ENCODE measurements at regions not wholly inside any gene's neighbourhood (a gene's known extent, or its start where the extent isn't known, plus 50 kb on each side); places are given as distances from the start of the nearest gene placed in this dataset.

DNA sequence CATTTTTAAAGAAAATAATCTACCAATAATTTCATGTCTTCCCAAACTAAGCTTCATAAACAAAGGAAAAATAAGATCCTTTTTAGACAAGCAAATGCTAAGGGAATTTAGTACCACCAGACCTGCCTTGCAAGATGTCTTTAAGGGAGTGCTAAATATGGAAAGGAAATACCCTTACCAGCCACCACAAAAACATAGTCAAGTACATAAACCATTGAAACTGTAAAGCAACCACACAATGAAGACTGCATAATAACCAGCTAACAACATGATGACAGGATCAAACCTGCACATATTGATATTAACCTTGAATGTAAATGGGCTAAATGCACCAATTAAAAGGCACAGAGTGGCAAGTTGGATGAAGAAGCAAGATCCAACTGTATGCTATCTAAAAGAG is 586.5 kb upstream of the NRG3 start:
- POLR2A ChIA-PET, result no interaction called here
- no peak overlapping the region for H3K27ac ChIP-seq (ENCODE audit: low read depth, low read length)
- DNase-seq (ENCODE audit: low read depth, low spot score), result no peak
- TF ChIP-seq, protein P1, sequence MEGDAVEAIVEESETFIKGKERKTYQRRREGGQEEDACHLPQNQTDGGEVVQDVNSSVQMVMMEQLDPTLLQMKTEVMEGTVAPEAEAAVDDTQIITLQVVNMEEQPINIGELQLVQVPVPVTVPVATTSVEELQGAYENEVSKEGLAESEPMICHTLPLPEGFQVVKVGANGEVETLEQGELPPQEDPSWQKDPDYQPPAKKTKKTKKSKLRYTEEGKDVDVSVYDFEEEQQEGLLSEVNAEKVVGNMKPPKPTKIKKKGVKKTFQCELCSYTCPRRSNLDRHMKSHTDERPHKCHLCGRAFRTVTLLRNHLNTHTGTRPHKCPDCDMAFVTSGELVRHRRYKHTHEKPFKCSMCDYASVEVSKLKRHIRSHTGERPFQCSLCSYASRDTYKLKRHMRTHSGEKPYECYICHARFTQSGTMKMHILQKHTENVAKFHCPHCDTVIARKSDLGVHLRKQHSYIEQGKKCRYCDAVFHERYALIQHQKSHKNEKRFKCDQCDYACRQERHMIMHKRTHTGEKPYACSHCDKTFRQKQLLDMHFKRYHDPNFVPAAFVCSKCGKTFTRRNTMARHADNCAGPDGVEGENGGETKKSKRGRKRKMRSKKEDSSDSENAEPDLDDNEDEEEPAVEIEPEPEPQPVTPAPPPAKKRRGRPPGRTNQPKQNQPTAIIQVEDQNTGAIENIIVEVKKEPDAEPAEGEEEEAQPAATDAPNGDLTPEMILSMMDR (IDR thresholded peaks at IDR 0.05; ENCODE audit: low read depth, low read length), result no peak
- H3K27me3 ChIP-seq (ENCODE audit: control insufficient read depth, insufficient read depth, low read length), result no peaks in the 10 kb centered on the region
- H3K4me3 ChIP-seq (ENCODE audit: low read depth, low read length), result no peak overlapping the region
- CTCF ChIA-PET, result no interaction called here
- H3K9me3 ChIP-seq (ENCODE audit: control insufficient read depth, insufficient read depth, low read length), result peaks cover 16% of the 10 kb centered on the region

DNA sequence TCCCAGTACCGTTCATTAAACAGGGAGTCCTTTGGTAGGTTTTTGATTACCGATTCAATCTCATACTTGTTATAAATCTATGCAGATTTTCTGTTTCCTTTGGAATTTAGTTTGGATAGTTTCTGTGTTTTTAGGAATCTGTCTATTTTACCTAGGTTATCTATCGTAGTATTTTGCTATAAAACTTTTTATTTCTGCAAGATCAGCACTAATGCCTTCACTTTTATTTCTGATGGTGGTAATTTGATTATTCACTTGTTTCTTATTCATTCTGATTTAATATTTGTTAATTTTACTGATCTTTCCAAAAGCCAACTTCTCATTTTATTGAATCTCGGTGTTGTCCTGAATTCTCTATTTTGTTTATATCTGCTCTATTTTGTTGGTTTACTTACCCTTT is 577.7 kb upstream of the NRG3 start:
- H3K27me3 ChIP-seq (ENCODE audit: control insufficient read depth, insufficient read depth, low read length), result no peaks in the 10 kb centered on the region
- peaks cover 3% of the 10 kb centered on the region; the same call in 1 of the 2 replicates for H3K9me3 ChIP-seq (ENCODE audit: control insufficient read depth, insufficient read depth, low read length)
- H3K4me3 ChIP-seq (ENCODE audit: low read depth, low read length), result no peak overlapping the region
- POLR2A ChIA-PET, result no interaction called here
- TF ChIP-seq, protein P1 (IDR thresholded peaks at IDR 0.05; ENCODE audit: low read depth, low read length), result no peak
- DNase-seq (ENCODE audit: low read depth, low spot score), result no peak
- CTCF ChIA-PET, result no interaction called here
- no peak overlapping the region for H3K27ac ChIP-seq (ENCODE audit: low read depth, low read length)

DNA sequence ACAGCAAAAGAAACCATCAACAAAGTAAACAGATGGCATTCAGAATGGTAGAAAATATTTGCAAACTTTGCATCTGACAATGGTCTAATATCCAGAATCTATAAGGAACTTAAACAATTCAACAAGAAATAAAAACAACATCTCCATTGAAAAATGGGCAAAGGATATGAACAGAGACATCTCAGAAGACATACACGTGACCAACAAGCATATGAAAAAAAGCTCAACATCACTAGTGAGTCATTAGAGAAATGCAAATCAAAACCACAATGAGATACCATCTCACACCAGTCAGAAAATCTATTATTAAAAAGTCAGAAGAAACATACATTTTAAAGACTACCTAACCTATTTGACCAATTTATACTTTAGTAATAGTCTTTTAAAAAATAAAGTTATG is 571.3 kb upstream of the NRG3 start:
- ChIA-PET POLR2A (no interaction called here), CTCF (no interaction called here)
- no peak overlapping the region for H3K27ac ChIP-seq (ENCODE audit: low read depth, low read length)
- H3K4me3 ChIP-seq (ENCODE audit: low read depth, low read length), result no peak overlapping the region
- H3K9me3 ChIP-seq (ENCODE audit: control insufficient read depth, insufficient read depth, low read length), result peaks cover 2% of the 10 kb centered on the region
- H3K27me3 ChIP-seq (ENCODE audit: control insufficient read depth, insufficient read depth, low read length), result no peaks in the 10 kb centered on the region
- DNase-seq (ENCODE audit: low read depth, low spot score), result no peak
- TF ChIP-seq, protein P1 (IDR thresholded peaks at IDR 0.05; ENCODE audit: low read depth, low read length), result no peak

DNA sequence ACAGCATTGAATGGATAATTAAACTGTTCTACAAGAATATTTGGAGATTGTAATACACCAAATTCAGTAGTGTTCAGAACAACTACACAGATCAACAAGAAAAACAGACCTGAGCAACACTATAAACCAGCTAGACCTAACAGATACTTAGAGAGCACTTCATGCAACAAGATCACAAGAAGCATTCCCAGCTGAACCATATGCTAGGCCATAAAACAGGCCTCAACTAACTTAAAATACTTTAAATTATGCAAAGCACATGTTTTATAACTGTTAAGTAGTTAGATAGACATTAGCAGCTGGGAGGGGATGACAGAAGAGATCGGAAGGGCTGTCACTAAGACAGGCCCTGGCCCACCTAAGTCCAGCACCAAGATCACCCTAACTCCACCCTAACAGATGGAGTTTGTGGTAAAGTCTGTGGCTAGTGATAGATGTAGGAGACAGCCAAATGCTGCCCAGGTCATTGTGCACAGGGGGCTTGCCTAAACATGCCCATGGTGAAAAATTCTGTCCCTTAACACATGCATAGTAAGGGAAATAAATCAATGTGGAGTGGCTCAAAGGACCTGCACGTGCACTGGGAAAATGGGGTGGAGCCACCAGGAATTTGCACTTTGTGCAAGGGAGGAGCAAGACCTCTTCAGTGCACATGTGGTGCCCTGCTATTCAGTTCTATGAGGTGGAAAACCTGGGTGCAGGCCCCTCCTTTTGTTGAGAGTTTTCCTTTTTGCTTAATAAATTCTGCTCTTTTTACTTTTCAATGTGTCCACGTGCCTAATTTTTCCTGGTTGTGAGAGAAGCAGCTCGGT is 567.8 kb upstream of the NRG3 start:
- no peak for DNase-seq (ENCODE audit: low read depth, low spot score)
- Histone ChIP-seq H3K27ac (ENCODE audit: low read depth, low read length) (no peak overlapping the region), H3K27me3 (ENCODE audit: control insufficient read depth, insufficient read depth, low read length) (no peaks in the 10 kb centered on the region), H3K9me3 (ENCODE audit: control insufficient read depth, insufficient read depth, low read length) (peaks cover 12% of the 10 kb centered on the region), H3K4me3 (ENCODE audit: low read depth, low read length) (no peak overlapping the region)
- ChIA-PET POLR2A (no interaction called here), CTCF (no interaction called here)
- TF ChIP-seq, protein P1 (IDR thresholded peaks at IDR 0.05; ENCODE audit: low read depth, low read length), result no peak

DNA sequence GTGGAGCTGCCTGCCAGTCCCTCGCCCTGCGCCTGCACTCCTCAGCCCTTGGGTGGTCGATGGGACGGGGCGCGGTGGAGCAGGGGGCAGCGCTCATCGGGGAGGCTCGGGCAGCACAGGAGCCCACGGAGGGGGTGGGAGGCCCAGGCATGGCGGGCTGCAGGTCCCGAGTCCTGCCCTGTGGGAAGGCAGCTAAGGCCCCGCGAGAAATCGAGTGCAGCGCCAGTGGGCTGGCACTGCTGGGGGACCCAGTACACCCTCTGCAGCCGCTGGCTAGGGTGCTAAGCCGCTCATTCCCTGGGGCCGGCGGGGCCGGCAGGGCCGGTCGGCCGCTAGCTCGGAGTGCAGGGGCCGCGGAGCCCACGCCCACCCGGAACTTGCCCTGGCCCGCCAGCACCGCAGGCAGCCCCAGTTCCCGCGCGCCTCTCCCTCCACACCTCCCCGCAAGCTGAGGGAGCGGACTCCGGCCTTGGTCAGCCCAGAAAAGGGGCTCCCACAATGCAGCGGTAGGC is 565.9 kb upstream of the NRG3 start:
- Histone ChIP-seq H3K27me3 (ENCODE audit: control insufficient read depth, insufficient read depth, low read length) (no peaks in the 10 kb centered on the region), H3K27ac (ENCODE audit: low read depth, low read length) (no peak overlapping the region), H3K4me3 (ENCODE audit: low read depth, low read length) (no peak overlapping the region), H3K9me3 (ENCODE audit: control insufficient read depth, insufficient read depth, low read length) (peaks cover 10% of the 10 kb centered on the region)
- CTCF ChIA-PET, result no interaction called here
- TF ChIP-seq, protein P1 (IDR thresholded peaks at IDR 0.05; ENCODE audit: low read depth, low read length), result no peak
- DNase-seq (ENCODE audit: low read depth, low spot score), result no peak
- POLR2A ChIA-PET, result no interaction called here
